Gastrocnemius medialis (tissue), 4 donors: ENCODE measurements at regions not wholly inside any gene's neighbourhood (a gene's known extent, or its start where the extent isn't known, plus 50 kb on each side); places are given as distances from the start of the nearest gene placed in this dataset.

ENCODE experiments used
- ATAC-seq, 2 donors: fragments of 150-250 bp; one replicate each; pipeline ENCODE4 v1.9.1; 2016
- DNase-seq, 2 donors: peaks; one replicate each; pipeline ENCODE4 v3.0.0-alpha.2; 2019
- H3K27ac ChIP-seq, 4 donors: fragments of 200-600 bp; sonication (generic); 1 replicate in 1 of 4; 2 replicates in 3 of 4; pipeline ENCODE4 v1.5.1; 2016 to 2018; ENCODE audit warnings: mild to moderate bottlenecking in 2 of 4, moderate library complexity in 1 of 4
- H3K27me3 ChIP-seq, 3 donors: fragments of 200-600 bp; sonication (generic) in 2 of 3; 1 replicate in 1 of 3; 2 replicates in 2 of 3; pipeline versions ENCODE4 v1.5.1 to v1.6.0; 2016 to 2019; ENCODE audit warnings: mild to moderate bottlenecking in 1 of 3, moderate library complexity in 1 of 3
- H3K36me3 ChIP-seq, 2 donors: fragments of 200-600 bp; sonication (generic) in 1 of 2; one replicate each; pipeline ENCODE4 v1.5.1; 2017 to 2018
- H3K4me1 ChIP-seq, 2 donors: fragments of 200-600 bp; sonication (generic) in 1 of 2; one replicate each; pipeline ENCODE4 v1.5.1; 2016 to 2017; ENCODE audit warnings: mild to moderate bottlenecking in 2 of 2
- H3K4me3 ChIP-seq, 4 donors: fragments of 200-600 bp; sonication (generic) in 3 of 4; 1 replicate in 1 of 4; 2 replicates in 3 of 4; pipeline ENCODE4 v1.5.1; 2016 to 2019; ENCODE audit warnings: mild to moderate bottlenecking in 2 of 4
- H3K9me3 ChIP-seq, 3 donors: fragments of 200-600 bp; sonication (generic) in 2 of 3; 1 replicate in 1 of 3; 2 replicates in 2 of 3; pipeline ENCODE4 v1.5.1; 2016 to 2019
- POLR2A ChIP-seq, 2 donors: fragments of 450-650 bp; IDR thresholded peaks; one replicate each; pipeline ENCODE4 v1.6.1; 2017; ENCODE audit warnings: antibody characterized with exemption in 2 of 2, mild to moderate bottlenecking in 2 of 2, moderate library complexity in 2 of 2
- in situ Hi-C, 4 donors: fragments of 200-750 bp; cut with MboI; loops; one replicate each; pipeline versions ENCODE4 v1.15.0 to v1.8.0; 2017; ENCODE audit warnings: low sequenced_read_pairs in 4 of 4
- intact Hi-C: fragments of 100-400 bp; cut with DNase I; formaldehyde crosslinking; loops from one replicate; pipeline ENCODE4 v1.15.1; 2023; ENCODE audit warnings: low total_unique reads
- TF ChIP-seq, protein P1 (sequence below), 5 experiments: fragments of 450-650 bp in 3 of 5; fragments of 200-600 bp in 2 of 5; sonication (generic) in 2 of 5; IDR thresholded peaks in 4 of 5; conservative IDR thresholded peaks in 1 of 5; 1 replicate in 4 of 5; 2 replicates in 1 of 5; pipeline ENCODE4 v1.5.1; 2016 to 2019; ENCODE audit warnings: antibody characterized with exemption in 5 of 5, mild to moderate bottlenecking in 3 of 5, moderate library complexity in 3 of 5

DNA sequence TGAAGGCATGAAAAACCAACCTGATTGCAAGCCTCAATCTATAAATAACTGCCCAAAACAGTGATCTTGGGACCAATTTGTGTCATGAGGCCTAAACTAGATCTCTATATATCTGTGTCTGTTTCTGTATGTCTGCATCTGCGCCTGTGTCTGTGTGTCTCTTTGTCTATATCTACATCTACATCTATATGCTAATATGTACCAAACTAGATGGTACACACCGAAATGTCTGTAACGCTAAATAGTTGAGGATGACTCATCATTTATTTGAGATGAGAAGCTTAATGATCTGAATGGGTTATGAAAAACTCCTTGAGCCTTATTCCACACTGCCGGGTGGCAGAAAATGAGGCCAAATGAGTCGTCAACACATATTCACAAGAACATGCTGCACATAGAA lies 982.3 kb downstream of the ROBO2 start:
- H3K4me1 ChIP-seq, result no peaks in the 10 kb centered on the region
- no peaks in the 10 kb centered on the region for H3K9me3 ChIP-seq
- no peak overlapping the region for H3K4me3 ChIP-seq
- TF ChIP-seq POLR2A (IDR thresholded peaks at IDR 0.05), result no peak
- TF ChIP-seq, protein P1, sequence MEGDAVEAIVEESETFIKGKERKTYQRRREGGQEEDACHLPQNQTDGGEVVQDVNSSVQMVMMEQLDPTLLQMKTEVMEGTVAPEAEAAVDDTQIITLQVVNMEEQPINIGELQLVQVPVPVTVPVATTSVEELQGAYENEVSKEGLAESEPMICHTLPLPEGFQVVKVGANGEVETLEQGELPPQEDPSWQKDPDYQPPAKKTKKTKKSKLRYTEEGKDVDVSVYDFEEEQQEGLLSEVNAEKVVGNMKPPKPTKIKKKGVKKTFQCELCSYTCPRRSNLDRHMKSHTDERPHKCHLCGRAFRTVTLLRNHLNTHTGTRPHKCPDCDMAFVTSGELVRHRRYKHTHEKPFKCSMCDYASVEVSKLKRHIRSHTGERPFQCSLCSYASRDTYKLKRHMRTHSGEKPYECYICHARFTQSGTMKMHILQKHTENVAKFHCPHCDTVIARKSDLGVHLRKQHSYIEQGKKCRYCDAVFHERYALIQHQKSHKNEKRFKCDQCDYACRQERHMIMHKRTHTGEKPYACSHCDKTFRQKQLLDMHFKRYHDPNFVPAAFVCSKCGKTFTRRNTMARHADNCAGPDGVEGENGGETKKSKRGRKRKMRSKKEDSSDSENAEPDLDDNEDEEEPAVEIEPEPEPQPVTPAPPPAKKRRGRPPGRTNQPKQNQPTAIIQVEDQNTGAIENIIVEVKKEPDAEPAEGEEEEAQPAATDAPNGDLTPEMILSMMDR (IDR thresholded peaks at IDR 0.05 in 4 of 5, conservative IDR thresholded peaks at IDR 0.05 in 1 of 5), result no peak
- no peaks in the 10 kb centered on the region for H3K27me3 ChIP-seq
- no peak for DNase-seq
- intact Hi-C loops, result no loop called here
- no peaks in the 10 kb centered on the region for H3K36me3 ChIP-seq
- no peak for ATAC-seq
- no peak overlapping the region for H3K27ac ChIP-seq
- in situ Hi-C loops, result no loop called here

DNA sequence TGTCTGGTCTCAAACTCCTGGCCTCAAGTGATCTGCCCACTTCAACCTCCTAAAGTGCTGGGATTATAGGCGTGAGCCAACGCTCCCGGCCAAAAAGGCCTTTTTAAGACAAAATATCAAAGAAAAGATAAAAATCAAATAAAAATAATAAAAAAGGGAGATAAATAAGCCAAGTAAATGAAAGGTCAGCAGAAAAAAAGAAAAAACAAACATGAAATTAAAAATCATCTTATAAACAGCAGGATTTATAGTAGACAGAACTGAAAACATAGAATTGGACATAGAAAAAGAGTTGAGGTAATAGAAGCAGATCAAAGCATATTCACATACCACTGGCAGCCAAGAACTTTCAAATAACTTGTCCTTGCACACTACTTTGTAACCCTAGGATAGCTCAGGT lies 983.4 kb downstream of the ROBO2 start:
- Histone ChIP-seq H3K36me3 (no peaks in the 10 kb centered on the region), H3K27me3 (no peaks in the 10 kb centered on the region), H3K9me3 (no peaks in the 10 kb centered on the region), H3K4me1 (no peaks in the 10 kb centered on the region), H3K27ac (no peak overlapping the region), H3K4me3 (no peak overlapping the region)
- no peak for ATAC-seq
- no peak for DNase-seq
- in situ Hi-C loops (no loop called here), intact Hi-C loops (no loop called here)
- no peak for TF ChIP-seq POLR2A (IDR thresholded peaks at IDR 0.05)
- TF ChIP-seq, protein P1 (IDR thresholded peaks at IDR 0.05 in 4 of 5, conservative IDR thresholded peaks at IDR 0.05 in 1 of 5), result no peak

DNA sequence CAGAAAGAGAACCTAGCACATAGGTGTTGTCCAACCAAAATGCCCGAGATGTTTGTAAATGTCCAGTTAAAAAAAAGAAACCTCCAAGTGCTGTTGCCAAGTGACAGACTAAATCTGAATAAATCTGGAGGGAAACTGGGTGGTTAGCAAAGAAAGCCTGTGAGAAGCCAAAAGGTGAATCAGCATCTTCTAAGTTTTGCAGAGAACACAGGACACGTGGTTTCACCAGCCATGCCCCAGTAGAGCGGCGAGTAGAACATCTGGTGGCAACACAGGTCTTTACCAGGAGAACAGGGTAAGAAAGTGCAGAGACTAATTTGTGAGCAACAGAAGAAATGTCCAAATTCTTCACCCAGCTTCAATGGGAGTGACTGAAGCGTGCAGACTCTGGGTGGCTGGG lies 986.0 kb downstream of the ROBO2 start:
- H3K27me3 ChIP-seq, result no peaks in the 10 kb centered on the region
- H3K4me1 ChIP-seq, result no peaks in the 10 kb centered on the region
- H3K36me3 ChIP-seq, result no peaks in the 10 kb centered on the region
- ATAC-seq (no peak), DNase-seq (no peak)
- no peak overlapping the region for H3K4me3 ChIP-seq
- intact Hi-C loops, result no loop called here
- TF ChIP-seq, protein P1 (IDR thresholded peaks at IDR 0.05 in 4 of 5, conservative IDR thresholded peaks at IDR 0.05 in 1 of 5), result no peak
- TF ChIP-seq POLR2A (IDR thresholded peaks at IDR 0.05), result no peak
- in situ Hi-C loops, result no loop called here
- no peaks in the 10 kb centered on the region for H3K9me3 ChIP-seq
- no peak overlapping the region for H3K27ac ChIP-seq

DNA sequence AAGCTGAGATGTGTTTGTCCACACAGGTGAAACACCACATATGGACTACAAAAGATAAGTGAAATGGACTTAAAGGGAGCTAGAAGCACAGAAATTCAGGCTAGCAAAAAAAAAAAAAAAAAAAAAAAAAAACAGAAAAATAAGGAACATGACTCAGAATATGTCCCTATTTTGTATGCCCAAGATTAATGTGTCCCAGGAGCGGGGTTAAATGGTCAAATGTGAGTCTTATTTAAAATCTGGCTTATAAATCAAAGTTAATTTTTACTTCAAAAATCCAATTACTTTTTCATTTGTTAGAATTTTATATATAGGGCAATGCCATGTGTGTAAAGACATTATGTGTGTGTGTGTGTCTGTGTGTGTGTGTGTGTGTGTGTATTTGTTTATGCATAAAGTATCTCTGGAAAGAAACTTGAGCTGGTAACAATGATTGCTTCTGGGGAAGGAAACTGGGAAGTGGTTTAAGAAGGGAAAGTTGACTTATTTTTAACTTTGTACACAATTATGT lies 986.5 kb downstream of the ROBO2 start:
- no peaks in the 10 kb centered on the region for H3K36me3 ChIP-seq
- in situ Hi-C loops, result no loop called here
- H3K4me1 ChIP-seq, result no peaks in the 10 kb centered on the region
- ATAC-seq, result no peak
- no peak overlapping the region for H3K27ac ChIP-seq
- no peak for DNase-seq
- intact Hi-C loops, result no loop called here
- H3K4me3 ChIP-seq, result no peak overlapping the region
- TF ChIP-seq, protein P1 (IDR thresholded peaks at IDR 0.05 in 4 of 5, conservative IDR thresholded peaks at IDR 0.05 in 1 of 5), result no peak
- TF ChIP-seq POLR2A (IDR thresholded peaks at IDR 0.05), result no peak
- H3K9me3 ChIP-seq, result no peaks in the 10 kb centered on the region
- no peaks in the 10 kb centered on the region for H3K27me3 ChIP-seq

DNA sequence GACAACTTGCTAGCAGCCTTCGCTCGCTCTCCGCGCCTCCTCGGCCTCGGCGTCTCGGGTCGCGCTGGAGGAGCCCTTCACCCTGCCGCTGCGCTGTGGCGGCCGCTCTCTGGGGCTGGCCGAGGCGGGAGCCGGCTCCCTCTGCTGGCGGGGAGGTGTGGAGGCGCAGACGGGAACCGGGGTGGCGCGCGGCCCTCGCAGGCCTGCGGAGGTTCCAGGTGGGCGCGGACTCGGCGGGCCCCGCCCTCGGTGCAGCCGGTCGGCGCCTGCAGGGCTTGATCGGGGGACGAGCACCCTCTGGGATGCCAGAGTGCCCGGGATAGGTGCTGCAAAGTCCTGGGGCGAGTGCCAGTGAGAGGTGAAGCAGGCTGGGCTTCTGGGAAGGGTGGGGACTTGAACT lies 989.9 kb downstream of the ROBO2 start:
- TF ChIP-seq, protein P1 (IDR thresholded peaks at IDR 0.05 in 4 of 5, conservative IDR thresholded peaks at IDR 0.05 in 1 of 5), result no peak
- no peak for TF ChIP-seq POLR2A (IDR thresholded peaks at IDR 0.05)
- Histone ChIP-seq H3K4me1 (no peaks in the 10 kb centered on the region), H3K27ac (no peak overlapping the region), H3K27me3 (no peaks in the 10 kb centered on the region), H3K36me3 (no peaks in the 10 kb centered on the region), H3K4me3 (no peak overlapping the region), H3K9me3 (no peaks in the 10 kb centered on the region)
- DNase-seq (no peak), ATAC-seq (no peak)
- intact Hi-C loops, result no loop called here
- in situ Hi-C loops, result no loop called here
